H9 (cell line): ENCODE measurements at regions not wholly inside any gene's neighbourhood (a gene's known extent, or its start where the extent isn't known, plus 50 kb on each side); places are given as distances from the start of the nearest gene placed in this dataset.

Source experiments
- DNase-seq: peaks from one replicate; pipeline ENCODE4 v3.0.0-alpha.2; 2017
- H2AFZ ChIP-seq: one replicate; pipeline ENCODE4 v1.6.1; 2013; ENCODE audit warnings: mild to moderate bottlenecking, low read length, control low read depth, moderate library complexity
- H2AK5ac ChIP-seq: 2 replicates; pipeline ENCODE4 v1.6.1; 2013; ENCODE audit warnings: low read length, control low read depth, mixed read lengths; ENCODE audit not compliant: insufficient read length
- H2BK120ac ChIP-seq: one replicate; pipeline ENCODE4 v1.6.1; 2013; ENCODE audit warnings: low read depth, mild to moderate bottlenecking, low read length, control low read depth, inconsistent platforms; ENCODE audit not compliant: poor library complexity, severe bottlenecking
- H2BK12ac ChIP-seq: 2 replicates; pipeline ENCODE4 v1.6.1; 2013; ENCODE audit warnings: low read length, control low read depth, mixed read lengths, low read depth; ENCODE audit not compliant: insufficient read length
- H2BK15ac ChIP-seq: 2 replicates; pipeline ENCODE4 v1.6.1; 2013; ENCODE audit warnings: low read depth, low read length, control low read depth
- H2BK20ac ChIP-seq: one replicate; pipeline ENCODE4 v1.6.1; 2013; ENCODE audit warnings: low read depth, mild to moderate bottlenecking, low read length, control low read depth, inconsistent platforms; ENCODE audit not compliant: poor library complexity, severe bottlenecking
- H2BK5ac ChIP-seq: 2 replicates; pipeline ENCODE4 v1.6.1; 2013; ENCODE audit warnings: low read length, control low read depth, mixed read lengths; ENCODE audit not compliant: insufficient read length
- H3K14ac ChIP-seq: 2 replicates; pipeline ENCODE4 v1.6.1; 2013; ENCODE audit warnings: low read length, control low read depth; ENCODE audit not compliant: insufficient read depth
- H3K18ac ChIP-seq: 2 replicates; pipeline ENCODE4 v1.6.1; 2013; ENCODE audit warnings: low read depth, mild to moderate bottlenecking, mixed read lengths, low read length, control low read depth; ENCODE audit not compliant: insufficient read length
- H3K23ac ChIP-seq: 2 replicates; pipeline ENCODE4 v1.6.1; 2013; ENCODE audit warnings: low read length, control low read depth, mixed read lengths, low read depth; ENCODE audit not compliant: insufficient read length
- H3K23me2 ChIP-seq: 2 replicates; pipeline ENCODE4 v1.6.1; 2013; ENCODE audit warnings: low read depth, mild to moderate bottlenecking, mixed read lengths, low read length, control low read depth; ENCODE audit not compliant: insufficient read length, poor library complexity, severe bottlenecking
- H3K27ac ChIP-seq: 2 replicates; pipeline ENCODE4 v1.5.1; 2013; ENCODE audit warnings: low read length, control low read depth, mixed read lengths, low read depth; ENCODE audit not compliant: insufficient read length
- H3K27me3 ChIP-seq: 2 replicates; pipeline ENCODE4 v1.6.1; 2013; ENCODE audit warnings: low read length, control low read depth, inconsistent platforms; ENCODE audit not compliant: insufficient read depth
- H3K4ac ChIP-seq: 2 replicates; pipeline ENCODE4 v1.6.1; 2013; ENCODE audit warnings: low read depth, mild to moderate bottlenecking, control low read depth, inconsistent platforms, low read length, moderate library complexity
- H3K4me1 ChIP-seq: 2 replicates; pipeline ENCODE4 v1.6.1; 2013; ENCODE audit warnings: low read length, control low read depth, inconsistent platforms; ENCODE audit not compliant: insufficient read depth
- H3K4me2 ChIP-seq: 2 replicates; pipeline ENCODE4 v1.6.1; 2013; ENCODE audit warnings: low read length, control low read depth, mixed read lengths; ENCODE audit not compliant: insufficient read length, insufficient read depth
- H3K56ac ChIP-seq: 2 replicates; pipeline ENCODE4 v1.6.1; 2013; ENCODE audit warnings: low read depth, mild to moderate bottlenecking, mixed read lengths, low read length, control low read depth; ENCODE audit not compliant: insufficient read length
- H3K79me1 ChIP-seq: 2 replicates; pipeline ENCODE4 v1.6.1; 2013; ENCODE audit warnings: low read depth, mild to moderate bottlenecking, moderate library complexity, low read length, control low read depth, inconsistent platforms; ENCODE audit not compliant: insufficient read depth, poor library complexity, severe bottlenecking
- H3K79me2 ChIP-seq: 2 replicates; pipeline ENCODE4 v1.6.1; 2013; ENCODE audit warnings: low read length, control low read depth, inconsistent platforms; ENCODE audit not compliant: insufficient read depth
- H3K9ac ChIP-seq: 2 replicates; pipeline ENCODE4 v1.6.1; 2013; ENCODE audit warnings: low read length, control low read depth, mixed read lengths; ENCODE audit not compliant: insufficient read length; ENCODE audit errors: extremely low read depth
- H3K9me3 ChIP-seq: one replicate; pipeline ENCODE4 v1.6.1; 2013; ENCODE audit warnings: low read depth, low read length, inconsistent platforms; ENCODE audit not compliant: control insufficient read depth
- H3T11ph ChIP-seq: one replicate; pipeline ENCODE4 v1.6.1; 2013; ENCODE audit warnings: mild to moderate bottlenecking, low read length, control low read depth, inconsistent platforms
- H4K20me1 ChIP-seq: one replicate; pipeline ENCODE4 v1.6.1; 2013; ENCODE audit not compliant: control insufficient read depth, insufficient read length, insufficient read depth
- H4K5ac ChIP-seq: 2 replicates; pipeline ENCODE4 v1.6.1; 2013; ENCODE audit warnings: low read depth, mild to moderate bottlenecking, mixed read lengths, low read length, control low read depth; ENCODE audit not compliant: insufficient read length
- H4K8ac ChIP-seq: replicated peaks from 2 replicates; pipeline ENCODE4 v1.6.1; 2013; ENCODE audit warnings: low read length, control low read depth, mixed read lengths, low read depth; ENCODE audit not compliant: insufficient read length
- H4K91ac ChIP-seq: 2 replicates; pipeline ENCODE4 v1.6.1; 2013; ENCODE audit warnings: low read depth, mild to moderate bottlenecking, moderate library complexity, mixed read lengths, low read length, control low read depth; ENCODE audit not compliant: insufficient read length
- H3K27ac Mint-ChIP-seq, 3 experiments: 2 replicates in 2 of 3; 3 replicates in 1 of 3; pipeline ENCODE4 v1.8.0; 2020 to 2021; ENCODE audit warnings: mixed read lengths in 3 of 3, mild to moderate bottlenecking in 1 of 3, moderate library complexity in 1 of 3
- H3K27me3 Mint-ChIP-seq: 2 replicates; pipeline ENCODE4 v1.8.0; 2021; ENCODE audit warnings: low read depth, mild to moderate bottlenecking, moderate library complexity, mixed read lengths
- H3K36me3 Mint-ChIP-seq, 3 experiments: 2 replicates in 2 of 3; 3 replicates in 1 of 3; pipeline ENCODE4 v1.8.0; 2020 to 2021; ENCODE audit warnings: low read depth in 3 of 3, mixed read lengths in 3 of 3; ENCODE audit not compliant: insufficient read depth in 1 of 3
- H3K4me1 Mint-ChIP-seq, 2 experiments: 2 replicates each; pipeline ENCODE4 v1.8.0; 2020; ENCODE audit warnings: mixed read lengths in 2 of 2
- H3K4me3 Mint-ChIP-seq, 2 experiments: 2 replicates in 1 of 2; 3 replicates in 1 of 2; pipeline ENCODE4 v1.8.0; 2020 to 2021; ENCODE audit warnings: mild to moderate bottlenecking in 2 of 2, mixed read lengths in 2 of 2, moderate library complexity in 1 of 2
- H3K9me3 Mint-ChIP-seq, 2 experiments: 2 replicates in 1 of 2; 3 replicates in 1 of 2; pipeline ENCODE4 v1.8.0; 2020; ENCODE audit warnings: mild to moderate bottlenecking in 2 of 2, mixed read lengths in 2 of 2, moderate library complexity in 1 of 2
- CTCF ChIP-seq: fragments of 200-600 bp; sonication (generic); conservative IDR thresholded peaks from 3 replicates; pipeline ENCODE4 v1.8.0; 2021; ENCODE audit warnings: antibody characterized with exemption, mild to moderate bottlenecking
- WGBS: extraction: QIAGEN DNeasy Blood & Tissue Kit; methylation state at CpG from one replicate; pipeline ENCODE4 v1.1.7; 2013; ENCODE audit warnings: missing lambda C conversion rate, low lambda C conversion rate, mixed read lengths; ENCODE audit not compliant: insufficient read length; ENCODE audit errors: extremely low coverage; 5-methylcytosine and 5-hydroxymethylcytosine counted together

GRCh38 chr1:229973297-229973612 is 93.8 kb upstream of the GALNT2 start:
- H3K4me1 Mint-ChIP-seq, result no peaks in the 10 kb centered on the region

More at GRCh38 chr1:229973297-229973612, 93.8 kb upstream of the GALNT2 start:
- H2BK15ac ChIP-seq, result no peak overlapping the region
- no peaks in the 10 kb centered on the region for H3K9me3 ChIP-seq
- DNase-seq, result no peak
- H2BK12ac ChIP-seq, result no peak overlapping the region
- H4K8ac ChIP-seq, result no peak overlapping the region
- no peak overlapping the region for H3K27ac Mint-ChIP-seq
- no peak overlapping the region for H3K27ac ChIP-seq
- no peak overlapping the region for H3K4ac ChIP-seq
- H3K4me1 ChIP-seq, result no peaks in the 10 kb centered on the region
- H4K91ac ChIP-seq, result no peak overlapping the region
- H3K79me1 ChIP-seq, result no peaks in the 10 kb centered on the region
- no peak overlapping the region for H2BK20ac ChIP-seq
- peaks cover 13 to 22% of the 10 kb centered on the region in 2 experiments for H3K9me3 Mint-ChIP-seq
- H2BK120ac ChIP-seq, result no peak overlapping the region
- no peak overlapping the region for H3K18ac ChIP-seq
- no peaks in the 10 kb centered on the region for H3K27me3 ChIP-seq
- no peaks in the 10 kb centered on the region for H3K79me2 ChIP-seq
- no peak overlapping the region for H3K4me2 ChIP-seq
- no peak overlapping the region for H3K14ac ChIP-seq
- H3K27me3 Mint-ChIP-seq, result no peaks in the 10 kb centered on the region; the same call in 1 of the 2 replicates
- no peak overlapping the region for H2AK5ac ChIP-seq
- no peak overlapping the region for H2AFZ ChIP-seq
- no CpG with 5 or more reads among the region's 4 CpGs for WGBS
- H2BK5ac ChIP-seq, result no peak overlapping the region
- no peak overlapping the region for H3K4me3 Mint-ChIP-seq
- no peak for TF ChIP-seq CTCF
- no peaks in the 10 kb centered on the region for H4K20me1 ChIP-seq
- H4K5ac ChIP-seq, result no peak overlapping the region
- no peaks in the 10 kb centered on the region for H3K23me2 ChIP-seq
- no peak overlapping the region for H3T11ph ChIP-seq
- H3K36me3 Mint-ChIP-seq, result peaks cover 5 to 15% (median 10%) of the 10 kb centered on the region in 3 experiments; a peak in 4 of 7 replicates
- no peak overlapping the region for H3K9ac ChIP-seq
- H3K56ac ChIP-seq, result no peak overlapping the region
- H3K23ac ChIP-seq, result no peak overlapping the region
